GM23338 (cell line): ENCODE measurements at regions not wholly inside any gene's neighbourhood (a gene's known extent, or its start where the extent isn't known, plus 50 kb on each side); places are given as distances from the start of the nearest gene placed in this dataset.

Experiments used
- CREB1 ChIP-seq: fragments of 250-450 bp; sonication (Bioruptor Pico); IDR thresholded peaks from 2 replicates; pipeline ENCODE4 v1.5.0; 2020; ENCODE audit warnings: low read depth, mild to moderate bottlenecking, moderate library complexity
- EZH2 ChIP-seq: fragments of 200-600 bp; sonication (generic); IDR thresholded peaks from one replicate; pipeline ENCODE4 v1.8.0; 2017; ENCODE audit warnings: antibody characterized with exemption, mild to moderate bottlenecking, low read depth; ENCODE audit not compliant: unreplicated experiment
- POLR2AphosphoS5 ChIP-seq: IDR thresholded peaks from 2 replicates; pipeline ENCODE4 v1.6.1; 2016; ENCODE audit warnings: antibody characterized with exemption, low read depth
- REST ChIP-seq: IDR thresholded peaks from one replicate; pipeline ENCODE4 v1.6.1; 2018; ENCODE audit warnings: antibody characterized with exemption; ENCODE audit not compliant: unreplicated experiment
- ZNF114 ChIP-seq: fragments of 250-450 bp; sonication (Bioruptor Pico); IDR thresholded peaks from 2 replicates; pipeline ENCODE4 v1.5.0; 2020; ENCODE audit warnings: mild to moderate bottlenecking, moderate library complexity
- TF ChIP-seq, protein P1 (sequence below), 2 experiments: fragments of 200-600 bp in 1 of 2; sonication (generic) in 1 of 2; conservative IDR thresholded peaks; 2 replicates each; pipeline versions ENCODE4 v1.5.1 to v1.6.1; 2016 to 2017; ENCODE audit warnings: antibody characterized with exemption in 2 of 2, low read depth in 2 of 2, mild to moderate bottlenecking in 2 of 2, moderate library complexity in 1 of 2

GRCh38 chr6:11926594-11927407 is 85.3 kb upstream of the HIVEP1 start:
- TF ChIP-seq EZH2 (no peak), REST (no peak), ZNF114 (CRISPR knock-in tag) (no peak), CREB1 (no peak), POLR2AphosphoS5 (no peak)
- TF ChIP-seq, protein P1, sequence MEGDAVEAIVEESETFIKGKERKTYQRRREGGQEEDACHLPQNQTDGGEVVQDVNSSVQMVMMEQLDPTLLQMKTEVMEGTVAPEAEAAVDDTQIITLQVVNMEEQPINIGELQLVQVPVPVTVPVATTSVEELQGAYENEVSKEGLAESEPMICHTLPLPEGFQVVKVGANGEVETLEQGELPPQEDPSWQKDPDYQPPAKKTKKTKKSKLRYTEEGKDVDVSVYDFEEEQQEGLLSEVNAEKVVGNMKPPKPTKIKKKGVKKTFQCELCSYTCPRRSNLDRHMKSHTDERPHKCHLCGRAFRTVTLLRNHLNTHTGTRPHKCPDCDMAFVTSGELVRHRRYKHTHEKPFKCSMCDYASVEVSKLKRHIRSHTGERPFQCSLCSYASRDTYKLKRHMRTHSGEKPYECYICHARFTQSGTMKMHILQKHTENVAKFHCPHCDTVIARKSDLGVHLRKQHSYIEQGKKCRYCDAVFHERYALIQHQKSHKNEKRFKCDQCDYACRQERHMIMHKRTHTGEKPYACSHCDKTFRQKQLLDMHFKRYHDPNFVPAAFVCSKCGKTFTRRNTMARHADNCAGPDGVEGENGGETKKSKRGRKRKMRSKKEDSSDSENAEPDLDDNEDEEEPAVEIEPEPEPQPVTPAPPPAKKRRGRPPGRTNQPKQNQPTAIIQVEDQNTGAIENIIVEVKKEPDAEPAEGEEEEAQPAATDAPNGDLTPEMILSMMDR (conservative IDR thresholded peaks at IDR 0.05; ENCODE audit: low read depth in 2 of 2) = no peak
